Caco-2 (cell line): ENCODE measurements at regions not wholly inside any gene's neighbourhood (a gene's known extent, or its start where the extent isn't known, plus 50 kb on each side); places are given as distances from the start of the nearest gene placed in this dataset.
A peak's percentile ranks its signal among the peaks of the same experiment; 100 is the strongest.

Experiments
- BruUV-seq: library from RNA; stranded (reverse); fragments of 400-500 nt; replicated peaks from 2 replicates; lab custom pipeline; 2021; lab: Mats Ljungman, UMichigan
- CTCF ChIA-PET: fragments of 300-600 bp; sonication (Branson Sonifier 250); formaldehyde crosslinking; loops from one replicate; lab custom pipeline; 2022; ENCODE audit warnings: antibody characterized with exemption; lab: Charles Lee
- POLR2A ChIA-PET: fragments of 300-600 bp; sonication (Branson Sonifier 250); formaldehyde crosslinking; loops from one replicate; lab custom pipeline; 2022; ENCODE audit warnings: antibody characterized with exemption; lab: Charles Lee
- DNase-seq, 2 experiments: peaks; one replicate each; pipeline versions ENCODE4 v3.0.0 to v3.0.0-alpha.2; 2020 to 2022
- H3K27me3 ChIP-seq: replicated peaks from 2 replicates; pipeline ENCODE4 v1.6.0; 2011; ENCODE audit warnings: low read length; ENCODE audit not compliant: control insufficient read depth, insufficient read depth
- H3K36me3 ChIP-seq: 2 replicates; pipeline ENCODE4 v1.5.1; 2011; ENCODE audit warnings: low read length; ENCODE audit not compliant: control insufficient read depth, insufficient read depth
- H3K4me1 ChIP-seq: fragments of 250-450 bp; sonication (Bioruptor Pico); 2 replicates; pipeline ENCODE4 v1.5.1; 2020; ENCODE audit warnings: mild to moderate bottlenecking
- H3K4me3 ChIP-seq: 2 replicates; pipeline ENCODE4 v1.5.1; 2011; ENCODE audit warnings: low read depth, mild to moderate bottlenecking, control low read depth, low read length
- H3K9me3 ChIP-seq: fragments of 250-450 bp; sonication (Bioruptor Pico); 2 replicates; pipeline ENCODE4 v1.5.1; 2020; ENCODE audit warnings: mild to moderate bottlenecking, moderate library complexity
- H3K27ac Mint-ChIP-seq: one replicate; pipeline ENCODE4 v1.8.0; 2022; ENCODE audit warnings: mixed read lengths; ENCODE audit not compliant: unreplicated experiment
- H3K27me3 Mint-ChIP-seq: one replicate; pipeline ENCODE4 v1.8.0; 2022; ENCODE audit warnings: mixed read lengths; ENCODE audit not compliant: insufficient read depth, unreplicated experiment
- H3K36me3 Mint-ChIP-seq: one replicate; pipeline ENCODE4 v1.8.0; 2022; ENCODE audit warnings: mild to moderate bottlenecking, mixed read lengths; ENCODE audit not compliant: insufficient read depth, unreplicated experiment
- H3K4me1 Mint-ChIP-seq: one replicate; pipeline ENCODE4 v1.8.0; 2022; ENCODE audit warnings: low read depth, mixed read lengths; ENCODE audit not compliant: unreplicated experiment
- H3K4me3 Mint-ChIP-seq: one replicate; pipeline ENCODE4 v1.8.0; 2022; ENCODE audit warnings: mild to moderate bottlenecking, moderate library complexity, mixed read lengths; ENCODE audit not compliant: unreplicated experiment
- H3K9me3 Mint-ChIP-seq: one replicate; pipeline ENCODE4 v1.8.0; 2022; ENCODE audit warnings: mixed read lengths; ENCODE audit not compliant: unreplicated experiment
- CTCF ChIP-seq, 2 experiments: fragments of 200-600 bp in 1 of 2; IDR thresholded peaks; 1 replicate in 1 of 2; 2 replicates in 1 of 2; pipeline versions ENCODE4 v1.5.1 to v1.8.0; 2011 to 2022; ENCODE audit warnings: antibody characterized with exemption in 1 of 2, control low read depth in 1 of 2, inconsistent platforms in 1 of 2, low read depth in 1 of 2, low read length in 1 of 2, mild to moderate bottlenecking in 1 of 2, moderate library complexity in 1 of 2; ENCODE audit not compliant: insufficient read depth in 1 of 2, severe bottlenecking in 1 of 2, unreplicated experiment in 1 of 2
- intact Hi-C: fragments of 100-400 bp; cut with micrococcal nuclease; formaldehyde crosslinking; loops from one replicate; pipeline ENCODE4 v1.10.0; 2022; ENCODE audit not compliant: unreplicated experiment

- no peaks in the 10 kb centered on the region for H3K27me3 ChIP-seq
- H3K4me1 ChIP-seq = no peaks in the 10 kb centered on the region
- no peaks in the 10 kb centered on the region for H3K27me3 Mint-ChIP-seq
- no peaks in the 10 kb centered on the region for H3K36me3 Mint-ChIP-seq
- no peaks in the 10 kb centered on the region for H3K9me3 ChIP-seq
- intact Hi-C loops = no loop called here
- H3K4me1 Mint-ChIP-seq = no peaks in the 10 kb centered on the region
- no peaks in the 10 kb centered on the region for H3K9me3 Mint-ChIP-seq
- TF ChIP-seq CTCF (IDR thresholded peaks at IDR 0.05; ENCODE audit: insufficient read depth in 1 of 2, low read depth in 1 of 2, low read length in 1 of 2, severe bottlenecking in 1 of 2, unreplicated experiment in 1 of 2) = no peak
- no TSS peak for BruUV-seq
- POLR2A ChIA-PET = no interaction called here
- no peak overlapping the region for H3K4me3 ChIP-seq
- no peaks in the 10 kb centered on the region for H3K36me3 ChIP-seq
- H3K27ac Mint-ChIP-seq = no peak overlapping the region
- CTCF ChIA-PET = no interaction called here
- DNase-seq = no peak
- H3K4me3 Mint-ChIP-seq = no peak overlapping the region
Measured at GRCh38 chr19:27986299-27986698, 1226.7 kb downstream of the UQCRFS1 start.

- no peak overlapping the region for H3K4me3 Mint-ChIP-seq
- intact Hi-C loops = loop anchor here (2.0 to 10.0 kb wide), 3 partner anchors 269 to 903 kb away; no protein-coding TSS in a partner anchor
- ChIA-PET CTCF (no interaction called here), POLR2A (no interaction called here)
- TF ChIP-seq CTCF (IDR thresholded peaks at IDR 0.05; ENCODE audit: insufficient read depth in 1 of 2, low read depth in 1 of 2, low read length in 1 of 2, severe bottlenecking in 1 of 2, unreplicated experiment in 1 of 2) = no peak
- no peak overlapping the region for H3K4me3 ChIP-seq
- H3K36me3 Mint-ChIP-seq = no peaks in the 10 kb centered on the region
- no peak for DNase-seq
- no peaks in the 10 kb centered on the region for H3K36me3 ChIP-seq
- peaks cover 28% of the 10 kb centered on the region for H3K4me1 ChIP-seq
- peaks cover 12% of the 10 kb centered on the region for H3K9me3 Mint-ChIP-seq
- H3K27me3 Mint-ChIP-seq = no peaks in the 10 kb centered on the region
- no peak overlapping the region for H3K27ac Mint-ChIP-seq
- no peaks in the 10 kb centered on the region for H3K9me3 ChIP-seq
- H3K4me1 Mint-ChIP-seq = peaks cover 11% of the 10 kb centered on the region
- BruUV-seq = no TSS peak
- no peaks in the 10 kb centered on the region for H3K27me3 ChIP-seq
Measured at GRCh38 chr19:27975419-27976005, 1237.4 kb downstream of the UQCRFS1 start.

GRCh38 chr19:27974082-27974513, 1238.9 kb downstream of the UQCRFS1 start:
- intact Hi-C loops = loop anchor here (1.0 to 10.0 kb wide), 3 partner anchors 271 to 905 kb away; no protein-coding TSS in a partner anchor
- POLR2A ChIA-PET = no interaction called here
- no peaks in the 10 kb centered on the region for H3K27me3 Mint-ChIP-seq
- TF ChIP-seq CTCF (IDR thresholded peaks at IDR 0.05; ENCODE audit: insufficient read depth in 1 of 2, low read depth in 1 of 2, low read length in 1 of 2, severe bottlenecking in 1 of 2, unreplicated experiment in 1 of 2) = peak; percentile 28 to 60
- no peak overlapping the region for H3K4me3 Mint-ChIP-seq
- Histone ChIP-seq H3K4me3 (no peak overlapping the region), H3K27me3 (no peaks in the 10 kb centered on the region), H3K36me3 (no peaks in the 10 kb centered on the region), H3K9me3 (no peaks in the 10 kb centered on the region), H3K4me1 (peaks cover 28% of the 10 kb centered on the region)
- CTCF ChIA-PET = interaction anchor here (0.6 to 1.0 kb wide), 2 partner anchors 178 to 905 kb away, joined by 3 read pairs; no protein-coding TSS in a partner anchor
- DNase-seq = peak; percentile 31 to 41
- peaks cover 11% of the 10 kb centered on the region for H3K4me1 Mint-ChIP-seq
- BruUV-seq = no TSS peak
- H3K36me3 Mint-ChIP-seq = no peaks in the 10 kb centered on the region
- peaks cover 8% of the 10 kb centered on the region for H3K9me3 Mint-ChIP-seq
- no peak overlapping the region for H3K27ac Mint-ChIP-seq
